ENCODE measurements at regions not wholly inside any gene's neighbourhood (a gene's known extent, or its start where the extent isn't known, plus 50 kb on each side); places are given as distances from the start of the nearest gene placed in this dataset.

DNA sequence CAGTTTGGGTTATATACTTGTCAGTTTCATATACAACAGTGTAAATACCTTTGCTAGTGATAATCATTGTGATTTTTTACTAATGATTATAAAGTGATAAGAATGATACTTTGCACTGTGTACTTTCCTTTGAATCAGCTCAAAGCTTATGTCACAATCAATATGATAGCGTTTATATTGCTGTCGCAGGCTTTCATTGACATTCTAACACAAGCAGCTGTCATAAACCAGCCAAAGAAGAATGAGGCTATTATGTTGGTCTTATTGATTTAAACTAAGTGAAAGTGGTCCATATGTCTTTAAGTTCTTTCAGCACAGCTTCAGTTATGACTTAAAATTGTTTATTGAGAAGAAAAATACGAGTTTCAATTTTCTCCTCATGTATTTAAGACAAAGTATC lies 272.7 kb upstream of the RGMB start:
- Histone ChIP-seq H3K18ac (ENCODE audit: extremely low read depth, low read length) (no peak overlapping the region), H3K4me1 (replicated peaks in 1 of 4; ENCODE audit: control insufficient read depth in 3 of 4, insufficient read depth in 4 of 4, low read length in 3 of 4) (peaks cover 1 to 7% (median 4%) of the 10 kb centered on the region in 4 experiments; a peak in 3 of 7 replicates), H2AK5ac (ENCODE audit: low read depth, low read length) (no peak overlapping the region), H3K4me2 (ENCODE audit: insufficient read depth in 1 of 2, low read depth in 2 of 2, low read length in 2 of 2) (no peak overlapping the region), H3K4me3 (ENCODE audit: extremely low read depth in 1 of 4, insufficient read depth in 2 of 4, low read depth in 3 of 4, low read length in 4 of 4) (no peak overlapping the region), H3K27me3 (replicated peaks in 1 of 4; ENCODE audit: control insufficient read depth in 3 of 4, extremely low read depth in 1 of 4, insufficient read depth in 3 of 4, low read length in 3 of 4) (no peaks in the 10 kb centered on the region), H3K79me1 (ENCODE audit: low read depth, low read length) (no peaks in the 10 kb centered on the region), H3K56ac (replicated peaks; ENCODE audit: insufficient read length, low read depth, low read length) (no peak overlapping the region), H4K8ac (ENCODE audit: extremely low read depth, insufficient read depth, low read length) (no peak overlapping the region), H3K27ac (ENCODE audit: low read depth, low read length) (no peak overlapping the region), H2BK20ac (ENCODE audit: low read length) (no peak overlapping the region), H2BK12ac (ENCODE audit: low read depth, low read length) (no peak overlapping the region), H3K79me2 (ENCODE audit: control insufficient read depth in 1 of 2, insufficient read depth in 2 of 2, low read length in 2 of 2) (no peaks in the 10 kb centered on the region), H2BK5ac (ENCODE audit: low read depth, low read length) (no peak overlapping the region), H3K23ac (ENCODE audit: insufficient read length) (no peak overlapping the region), H4K20me1 (replicated peaks in 1 of 2; ENCODE audit: control insufficient read depth in 1 of 2, insufficient read depth in 2 of 2, low read length in 2 of 2) (no peaks in the 10 kb centered on the region), H3K23me2 (ENCODE audit: low read depth, low read length) (no peaks in the 10 kb centered on the region), H4K91ac (replicated peaks; ENCODE audit: insufficient read length, low read length) (no peak overlapping the region), H4K5ac (ENCODE audit: insufficient read length, low read depth, low read length) (no peak overlapping the region), H2BK15ac (ENCODE audit: low read length) (no peak overlapping the region), H2BK120ac (replicated peaks; ENCODE audit: low read depth, low read length) (no peak overlapping the region), H3K36me3 (ENCODE audit: control insufficient read depth in 2 of 4, insufficient read depth in 4 of 4, low read length in 3 of 4) (no peaks in the 10 kb centered on the region), H3K14ac (ENCODE audit: insufficient read length) (no peak overlapping the region), H3K9me3 (ENCODE audit: insufficient read depth in 2 of 2, low read depth in 1 of 2, low read length in 1 of 2) (no peaks in the 10 kb centered on the region), H2AFZ (ENCODE audit: low read length) (no peak overlapping the region), H3K4ac (replicated peaks; ENCODE audit: insufficient read length, low read depth, low read length) (no peak overlapping the region), H3K9ac (replicated peaks in 1 of 4; ENCODE audit: extremely low read depth in 1 of 4, low read depth in 3 of 4, low read length in 3 of 4) (no peak overlapping the region)
- 77% methylated on average over 3 of the region's 3 CpGs; no CpG with 5 or more reads in 1 of the 2 experiments for WGBS, 2 experiments (ENCODE audit: extremely low coverage in 1 of 2, insufficient coverage in 1 of 2, insufficient read length in 1 of 2, insufficient replicate concordance in 2 of 2, low coverage in 1 of 2, low lambda C conversion rate in 2 of 2, missing lambda C conversion rate in 1 of 2)
- no peak for FAIRE-seq
- CTCF ChIA-PET (ENCODE audit: partially characterized antibody): interaction anchor here (0.5 to 1.5 kb wide), 3 partner anchors 17 to 1028 kb away, joined by 3 read pairs; no protein-coding TSS in a partner anchor
- POLR2A ChIA-PET (ENCODE audit: partially characterized antibody): no interaction called here
- no peak for DNase-seq (ENCODE audit: low read depth in 1 of 2, low spot score in 2 of 2)
- TF ChIP-seq TAF1 (IDR thresholded peaks at IDR 0.05; ENCODE audit: low read depth, low read length): no peak
- no peak for TF ChIP-seq KDM1A (IDR thresholded peaks at IDR 0.05; ENCODE audit: borderline replicate concordance, low read length)
- TF ChIP-seq RNF2 (IDR thresholded peaks at IDR 0.05; ENCODE audit: borderline replicate concordance, low read depth, low read length, missing control alignments, poor library complexity, severe bottlenecking): no peak
- no peak for TF ChIP-seq GTF2F1 (IDR thresholded peaks at IDR 0.05; ENCODE audit: borderline replicate concordance, low read depth, low read length)
- TF ChIP-seq SIX5 (IDR thresholded peaks at IDR 0.05; ENCODE audit: low read depth, low read length): no peak
- no peak for TF ChIP-seq CHD1 (IDR thresholded peaks at IDR 0.05; ENCODE audit: low read depth, low read length)
- TF ChIP-seq SIRT6 (IDR thresholded peaks at IDR 0.05; ENCODE audit: low read length): no peak
- no peak for TF ChIP-seq RAD21 (IDR thresholded peaks at IDR 0.05 in 1 of 2, conservative IDR thresholded peaks at IDR 0.05 in 1 of 2; ENCODE audit: low read depth in 2 of 2, low read length in 2 of 2)
- no peak for TF ChIP-seq SP1 (IDR thresholded peaks at IDR 0.05; ENCODE audit: low read depth, low read length)
- TF ChIP-seq, protein P1, sequence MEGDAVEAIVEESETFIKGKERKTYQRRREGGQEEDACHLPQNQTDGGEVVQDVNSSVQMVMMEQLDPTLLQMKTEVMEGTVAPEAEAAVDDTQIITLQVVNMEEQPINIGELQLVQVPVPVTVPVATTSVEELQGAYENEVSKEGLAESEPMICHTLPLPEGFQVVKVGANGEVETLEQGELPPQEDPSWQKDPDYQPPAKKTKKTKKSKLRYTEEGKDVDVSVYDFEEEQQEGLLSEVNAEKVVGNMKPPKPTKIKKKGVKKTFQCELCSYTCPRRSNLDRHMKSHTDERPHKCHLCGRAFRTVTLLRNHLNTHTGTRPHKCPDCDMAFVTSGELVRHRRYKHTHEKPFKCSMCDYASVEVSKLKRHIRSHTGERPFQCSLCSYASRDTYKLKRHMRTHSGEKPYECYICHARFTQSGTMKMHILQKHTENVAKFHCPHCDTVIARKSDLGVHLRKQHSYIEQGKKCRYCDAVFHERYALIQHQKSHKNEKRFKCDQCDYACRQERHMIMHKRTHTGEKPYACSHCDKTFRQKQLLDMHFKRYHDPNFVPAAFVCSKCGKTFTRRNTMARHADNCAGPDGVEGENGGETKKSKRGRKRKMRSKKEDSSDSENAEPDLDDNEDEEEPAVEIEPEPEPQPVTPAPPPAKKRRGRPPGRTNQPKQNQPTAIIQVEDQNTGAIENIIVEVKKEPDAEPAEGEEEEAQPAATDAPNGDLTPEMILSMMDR (IDR thresholded peaks at IDR 0.05; ENCODE audit: control extremely low read depth in 1 of 3, insufficient read depth in 1 of 3, low read depth in 1 of 3, low read length in 3 of 3): no peak
- TF ChIP-seq RBBP5 (IDR thresholded peaks at IDR 0.05; ENCODE audit: borderline replicate concordance, low read depth, low read length): no peak

Measured in H1 (cell line).